OCI-LY7 (cell line): ENCODE measurements at regions not wholly inside any gene's neighbourhood (a gene's known extent, or its start where the extent isn't known, plus 50 kb on each side); places are given as distances from the start of the nearest gene placed in this dataset.

ENCODE experiments used
- BruUV-seq: library from RNA; stranded (reverse); fragments of 400-500 nt; replicated peaks from 2 replicates; lab custom pipeline; 2021; lab: Mats Ljungman, UMichigan
- CTCF ChIA-PET: fragments of 300-600 bp; sonication (Branson Sonifier 250); formaldehyde crosslinking; loops from one replicate; lab custom pipeline; 2022; ENCODE audit warnings: antibody characterized with exemption; ENCODE audit not compliant: unreplicated experiment; lab: Charles Lee
- POLR2A ChIA-PET: fragments of 300-600 bp; sonication (Branson Sonifier 250); formaldehyde crosslinking; loops from one replicate; lab custom pipeline; 2022; ENCODE audit warnings: antibody characterized with exemption; lab: Charles Lee
- DNase-seq: peaks from one replicate; pipeline ENCODE4 v3.0.0-alpha.2; 2015; ENCODE audit warnings: low spot score
- H2AFZ ChIP-seq: fragments of 200-600 bp; sonication (generic), shearing (Covaris generic); 2 replicates; pipeline ENCODE4 v1.6.1; 2014; ENCODE audit warnings: mild to moderate bottlenecking, antibody characterized with exemption, low read length, moderate library complexity
- H3K27ac ChIP-seq: fragments of 200-600 bp; sonication (generic); 2 replicates; pipeline ENCODE4 v1.5.1; 2014; ENCODE audit warnings: mixed run types, low read depth, mild to moderate bottlenecking, moderate library complexity, low read length, inconsistent platforms; ENCODE audit not compliant: poor library complexity, severe bottlenecking
- H3K36me3 ChIP-seq: fragments of 200-600 bp; sonication (generic); 2 replicates; pipeline ENCODE4 v1.6.1; 2014; ENCODE audit warnings: mild to moderate bottlenecking, antibody characterized with exemption, low read length, moderate library complexity, mixed read lengths; ENCODE audit not compliant: insufficient read depth
- H3K4me1 ChIP-seq: fragments of 200-600 bp; sonication (generic); 2 replicates; pipeline ENCODE4 v1.5.1; 2014; ENCODE audit warnings: mild to moderate bottlenecking, low read length; ENCODE audit not compliant: insufficient read depth, poor library complexity, severe bottlenecking
- H3K4me2 ChIP-seq: fragments of 200-600 bp; sonication (generic); 2 replicates; pipeline ENCODE4 v1.6.1; 2014; ENCODE audit warnings: mild to moderate bottlenecking, low read length
- H3K4me3 ChIP-seq: fragments of 200-600 bp; sonication (generic); 2 replicates; pipeline ENCODE4 v1.5.1; 2014; ENCODE audit warnings: mild to moderate bottlenecking, low read depth, low read length; ENCODE audit not compliant: poor library complexity, severe bottlenecking
- H3K79me2 ChIP-seq: fragments of 200-600 bp; sonication (generic); 2 replicates; pipeline ENCODE4 v1.6.1; 2016; ENCODE audit warnings: low read depth, mild to moderate bottlenecking, low read length, moderate library complexity, mixed read lengths; ENCODE audit not compliant: insufficient read depth
- H3K9me2 ChIP-seq: fragments of 200-600 bp; sonication (generic); 2 replicates; pipeline ENCODE4 v1.6.1; 2016; ENCODE audit warnings: mild to moderate bottlenecking, low read length, mixed read lengths; ENCODE audit not compliant: insufficient read depth
- H3K9me3 ChIP-seq: fragments of 200-600 bp; sonication (generic); 2 replicates; pipeline ENCODE4 v1.6.1; 2014; ENCODE audit warnings: mild to moderate bottlenecking, mixed run types, low read length, mixed read lengths
- H4K20me1 ChIP-seq: fragments of 200-600 bp; sonication (generic); 2 replicates; pipeline ENCODE4 v1.6.1; 2014; ENCODE audit warnings: mild to moderate bottlenecking, antibody characterized with exemption, low read length, moderate library complexity, mixed read lengths; ENCODE audit not compliant: insufficient read depth
- EZH2phosphoT487 ChIP-seq: fragments of 200-600 bp; sonication (generic); IDR thresholded peaks from 2 replicates; pipeline ENCODE4 v1.6.1; 2018; ENCODE audit warnings: low read depth, borderline replicate concordance, mild to moderate bottlenecking, mixed run types, antibody characterized with exemption, low read length, moderate library complexity, mixed read lengths
- intact Hi-C: fragments of 100-400 bp; cut with micrococcal nuclease; formaldehyde crosslinking; loops from one replicate; pipeline ENCODE4 v1.10.0; 2022; ENCODE audit not compliant: unreplicated experiment
- TF ChIP-seq, protein P1 (sequence below): fragments of 200-600 bp; sonication (generic); conservative IDR thresholded peaks from 2 replicates; pipeline ENCODE4 v1.5.1; 2014; ENCODE audit warnings: mild to moderate bottlenecking, antibody characterized with exemption, low read length, moderate library complexity, mixed read lengths

DNA sequence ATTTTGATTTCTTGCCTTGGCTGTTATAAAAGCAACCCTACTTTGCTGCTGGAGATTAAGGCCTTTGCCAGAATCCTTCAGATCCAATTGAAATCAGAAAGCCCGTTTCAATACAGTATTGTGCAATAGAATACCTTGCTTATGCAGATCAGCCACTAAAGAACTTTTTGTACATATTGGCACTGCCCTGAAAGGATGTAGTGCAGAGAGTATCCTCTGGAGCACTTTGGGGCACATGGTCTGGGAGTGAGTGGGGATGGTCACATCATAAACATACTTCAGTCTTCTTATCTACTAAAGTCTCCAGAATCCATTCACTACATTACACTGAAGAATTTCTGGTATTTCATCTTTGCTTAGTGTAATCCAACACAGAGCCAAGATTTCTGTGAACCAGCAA, 189.0 kb downstream of the CENPF start:
- intact Hi-C loops: no loop called here
- Histone ChIP-seq H3K9me2 (no peaks in the 10 kb centered on the region), H3K4me1 (no peaks in the 10 kb centered on the region), H3K4me3 (no peak overlapping the region), H3K27ac (no peak overlapping the region), H3K79me2 (no peaks in the 10 kb centered on the region), H3K9me3 (no peaks in the 10 kb centered on the region), H3K4me2 (no peak overlapping the region), H3K36me3 (no peaks in the 10 kb centered on the region), H4K20me1 (no peaks in the 10 kb centered on the region), H2AFZ (no peak overlapping the region)
- no peak for TF ChIP-seq EZH2phosphoT487
- TF ChIP-seq, protein P1, sequence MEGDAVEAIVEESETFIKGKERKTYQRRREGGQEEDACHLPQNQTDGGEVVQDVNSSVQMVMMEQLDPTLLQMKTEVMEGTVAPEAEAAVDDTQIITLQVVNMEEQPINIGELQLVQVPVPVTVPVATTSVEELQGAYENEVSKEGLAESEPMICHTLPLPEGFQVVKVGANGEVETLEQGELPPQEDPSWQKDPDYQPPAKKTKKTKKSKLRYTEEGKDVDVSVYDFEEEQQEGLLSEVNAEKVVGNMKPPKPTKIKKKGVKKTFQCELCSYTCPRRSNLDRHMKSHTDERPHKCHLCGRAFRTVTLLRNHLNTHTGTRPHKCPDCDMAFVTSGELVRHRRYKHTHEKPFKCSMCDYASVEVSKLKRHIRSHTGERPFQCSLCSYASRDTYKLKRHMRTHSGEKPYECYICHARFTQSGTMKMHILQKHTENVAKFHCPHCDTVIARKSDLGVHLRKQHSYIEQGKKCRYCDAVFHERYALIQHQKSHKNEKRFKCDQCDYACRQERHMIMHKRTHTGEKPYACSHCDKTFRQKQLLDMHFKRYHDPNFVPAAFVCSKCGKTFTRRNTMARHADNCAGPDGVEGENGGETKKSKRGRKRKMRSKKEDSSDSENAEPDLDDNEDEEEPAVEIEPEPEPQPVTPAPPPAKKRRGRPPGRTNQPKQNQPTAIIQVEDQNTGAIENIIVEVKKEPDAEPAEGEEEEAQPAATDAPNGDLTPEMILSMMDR: no peak
- POLR2A ChIA-PET: interaction anchor here (1.1 kb wide), 1 partner anchor 17 kb away, joined by 4 read pairs; no protein-coding TSS in a partner anchor
- CTCF ChIA-PET: no interaction called here
- BruUV-seq: no TSS peak
- no peak for DNase-seq

DNA sequence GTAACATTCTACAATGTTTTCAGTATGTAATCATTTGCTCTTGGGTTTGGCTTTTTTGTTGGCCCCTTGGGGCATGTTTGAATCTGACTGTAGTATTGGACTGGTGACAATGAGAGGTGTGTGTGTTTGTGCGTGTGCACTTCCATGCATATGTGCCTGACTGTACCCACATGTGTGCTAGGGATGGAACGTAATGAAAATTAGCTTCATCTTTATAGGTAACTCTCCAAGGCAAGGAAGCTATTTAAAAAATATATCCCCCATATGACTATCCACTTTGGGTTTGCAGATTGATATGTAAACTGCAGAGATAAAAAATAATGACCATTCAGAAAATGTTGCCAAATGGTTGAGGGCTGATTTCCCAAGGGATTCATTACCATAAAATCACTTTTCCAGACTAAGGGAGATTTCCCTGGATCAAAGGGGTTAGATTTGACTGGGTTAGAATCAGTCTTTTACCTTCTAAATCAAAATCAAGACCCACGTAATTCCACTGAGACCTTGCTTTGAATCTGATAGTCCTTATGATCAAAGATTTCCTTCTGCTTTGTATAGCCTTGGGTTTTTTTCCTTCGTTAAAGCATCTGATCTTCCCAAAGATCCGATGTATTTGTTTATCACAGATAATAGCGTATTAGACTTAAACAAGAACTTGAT, 189.7 kb downstream of the CENPF start:
- TF ChIP-seq, protein P1: no peak
- no peak for TF ChIP-seq EZH2phosphoT487
- no peaks in the 10 kb centered on the region for H3K4me1 ChIP-seq
- H2AFZ ChIP-seq: no peak overlapping the region
- no peaks in the 10 kb centered on the region for H3K9me2 ChIP-seq
- intact Hi-C loops: no loop called here
- no peaks in the 10 kb centered on the region for H3K9me3 ChIP-seq
- H4K20me1 ChIP-seq: no peaks in the 10 kb centered on the region
- POLR2A ChIA-PET: interaction anchor here (1.1 kb wide), 1 partner anchor 17 kb away, joined by 4 read pairs; no protein-coding TSS in a partner anchor
- no peak overlapping the region for H3K4me3 ChIP-seq
- no peaks in the 10 kb centered on the region for H3K79me2 ChIP-seq
- H3K4me2 ChIP-seq: no peak overlapping the region
- no peaks in the 10 kb centered on the region for H3K36me3 ChIP-seq
- DNase-seq: no peak
- BruUV-seq: no TSS peak
- no peak overlapping the region for H3K27ac ChIP-seq
- CTCF ChIA-PET: no interaction called here

DNA sequence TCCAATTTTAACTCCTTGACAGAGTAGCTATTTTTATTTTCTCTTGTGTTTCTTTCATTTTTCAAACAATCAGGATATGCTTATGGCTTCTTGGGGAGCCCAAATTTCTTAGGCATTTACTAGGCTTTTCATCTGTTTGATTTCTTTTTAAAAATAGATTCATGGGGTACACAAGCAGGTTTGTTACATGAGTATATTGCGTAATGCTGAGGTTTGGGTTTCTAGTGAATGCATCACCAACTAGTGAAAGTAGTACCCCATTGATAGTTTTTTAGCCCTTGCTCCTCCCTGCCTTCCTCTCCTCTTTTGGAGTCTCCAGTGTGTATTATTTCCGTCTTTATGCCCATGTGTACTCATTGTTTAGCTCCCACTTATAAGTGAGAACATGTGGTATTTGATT, 190.7 kb downstream of the CENPF start:
- Histone ChIP-seq H3K36me3 (no peaks in the 10 kb centered on the region), H3K79me2 (no peaks in the 10 kb centered on the region), H3K9me2 (no peaks in the 10 kb centered on the region), H2AFZ (no peak overlapping the region), H3K4me3 (no peak overlapping the region), H3K4me2 (no peak overlapping the region), H3K9me3 (no peaks in the 10 kb centered on the region), H3K4me1 (no peaks in the 10 kb centered on the region), H4K20me1 (no peaks in the 10 kb centered on the region), H3K27ac (no peak overlapping the region)
- intact Hi-C loops: no loop called here
- TF ChIP-seq, protein P1: no peak
- BruUV-seq: no TSS peak
- ChIA-PET CTCF (no interaction called here), POLR2A (interaction anchor here (0.6 kb wide), 1 partner anchor 420 kb away, joined by 3 read pairs; no protein-coding TSS in a partner anchor)
- DNase-seq: no peak
